ENCODE measurements at regions not wholly inside any gene's neighbourhood (a gene's known extent, or its start where the extent isn't known, plus 50 kb on each side); places are given as distances from the start of the nearest gene placed in this dataset.

DNA sequence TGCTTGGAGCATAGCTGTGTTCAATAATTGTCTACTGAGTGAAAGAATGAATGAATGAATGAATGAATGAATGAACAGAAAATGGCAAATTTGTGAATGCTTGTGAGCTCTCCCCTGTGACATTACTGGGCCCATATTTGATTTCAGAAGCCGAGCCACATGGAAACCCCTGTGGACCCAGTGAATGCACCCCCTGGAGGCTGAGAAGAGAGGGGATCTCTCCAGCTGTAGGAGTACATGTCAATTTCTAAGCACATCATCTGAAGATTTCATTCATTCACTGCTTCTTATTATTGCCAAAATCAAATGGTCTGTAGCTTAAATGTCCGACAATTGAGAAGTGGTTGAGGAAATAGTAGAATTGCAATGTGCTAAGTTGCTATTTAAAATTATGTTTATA, 58.3 kb upstream of the DOCK1 start (continued):
- TF ChIP-seq KLF16 (tag by site-specific recombination; IDR thresholded peaks at IDR 0.05), result no peak

DNA sequence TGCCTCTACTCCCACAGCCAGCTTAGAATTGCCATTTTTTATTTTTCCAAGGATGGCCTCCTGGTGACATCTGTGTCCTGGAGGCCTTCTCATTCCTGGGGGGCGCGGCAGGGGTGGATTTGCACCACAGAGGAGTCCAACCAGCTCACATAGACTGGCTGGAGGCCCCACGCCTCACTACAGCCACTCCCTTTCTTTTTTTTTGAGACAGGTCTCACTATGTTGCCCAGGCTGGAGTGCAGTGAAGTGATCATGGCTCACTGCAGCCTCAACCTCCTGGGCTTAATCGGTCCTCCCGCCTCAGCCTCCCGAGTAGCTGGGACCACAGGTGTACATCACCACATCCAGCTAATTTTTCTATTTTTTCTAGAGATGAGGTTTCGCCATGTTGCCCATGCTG, 57.6 kb upstream of the DOCK1 start:
- no peaks in the 10 kb centered on the region for H3K4me1 ChIP-seq (ENCODE audit: control insufficient read depth, insufficient read depth, low read length)
- TF ChIP-seq GFI1B (tag by site-specific recombination; IDR thresholded peaks at IDR 0.05) (no peak), ZNF324 (tag by site-specific recombination; IDR thresholded peaks at IDR 0.05) (no peak), ZXDB (tag by site-specific recombination; IDR thresholded peaks at IDR 0.05) (no peak), WT1 (tag by site-specific recombination; IDR thresholded peaks at IDR 0.05) (no peak), OVOL3 (tag by site-specific recombination; IDR thresholded peaks at IDR 0.05) (no peak), ZNF221 (tag by site-specific recombination; IDR thresholded peaks at IDR 0.05; ENCODE audit: borderline replicate concordance) (no peak)
- TF ChIP-seq, protein P1, sequence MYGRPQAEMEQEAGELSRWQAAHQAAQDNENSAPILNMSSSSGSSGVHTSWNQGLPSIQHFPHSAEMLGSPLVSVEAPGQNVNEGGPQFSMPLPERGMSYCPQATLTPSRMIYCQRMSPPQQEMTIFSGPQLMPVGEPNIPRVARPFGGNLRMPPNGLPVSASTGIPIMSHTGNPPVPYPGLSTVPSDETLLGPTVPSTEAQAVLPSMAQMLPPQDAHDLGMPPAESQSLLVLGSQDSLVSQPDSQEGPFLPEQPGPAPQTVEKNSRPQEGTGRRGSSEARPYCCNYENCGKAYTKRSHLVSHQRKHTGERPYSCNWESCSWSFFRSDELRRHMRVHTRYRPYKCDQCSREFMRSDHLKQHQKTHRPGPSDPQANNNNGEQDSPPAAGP (tag by site-specific recombination; IDR thresholded peaks at IDR 0.05), result no peak
- TF ChIP-seq, protein P2, sequence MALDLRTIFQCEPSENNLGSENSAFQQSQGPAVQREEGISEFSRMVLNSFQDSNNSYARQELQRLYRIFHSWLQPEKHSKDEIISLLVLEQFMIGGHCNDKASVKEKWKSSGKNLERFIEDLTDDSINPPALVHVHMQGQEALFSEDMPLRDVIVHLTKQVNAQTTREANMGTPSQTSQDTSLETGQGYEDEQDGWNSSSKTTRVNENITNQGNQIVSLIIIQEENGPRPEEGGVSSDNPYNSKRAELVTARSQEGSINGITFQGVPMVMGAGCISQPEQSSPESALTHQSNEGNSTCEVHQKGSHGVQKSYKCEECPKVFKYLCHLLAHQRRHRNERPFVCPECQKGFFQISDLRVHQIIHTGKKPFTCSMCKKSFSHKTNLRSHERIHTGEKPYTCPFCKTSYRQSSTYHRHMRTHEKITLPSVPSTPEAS (tag by site-specific recombination; IDR thresholded peaks at IDR 0.05), result no peak
- TF ChIP-seq, protein P3, sequence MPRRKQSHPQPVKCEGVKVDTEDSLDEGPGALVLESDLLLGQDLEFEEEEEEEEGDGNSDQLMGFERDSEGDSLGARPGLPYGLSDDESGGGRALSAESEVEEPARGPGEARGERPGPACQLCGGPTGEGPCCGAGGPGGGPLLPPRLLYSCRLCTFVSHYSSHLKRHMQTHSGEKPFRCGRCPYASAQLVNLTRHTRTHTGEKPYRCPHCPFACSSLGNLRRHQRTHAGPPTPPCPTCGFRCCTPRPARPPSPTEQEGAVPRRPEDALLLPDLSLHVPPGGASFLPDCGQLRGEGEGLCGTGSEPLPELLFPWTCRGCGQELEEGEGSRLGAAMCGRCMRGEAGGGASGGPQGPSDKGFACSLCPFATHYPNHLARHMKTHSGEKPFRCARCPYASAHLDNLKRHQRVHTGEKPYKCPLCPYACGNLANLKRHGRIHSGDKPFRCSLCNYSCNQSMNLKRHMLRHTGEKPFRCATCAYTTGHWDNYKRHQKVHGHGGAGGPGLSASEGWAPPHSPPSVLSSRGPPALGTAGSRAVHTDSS (tag by site-specific recombination; IDR thresholded peaks at IDR 0.05), result no peak
- no peaks in the 10 kb centered on the region for H3K36me3 ChIP-seq (ENCODE audit: control insufficient read depth in 2 of 2, insufficient read depth in 1 of 2, low read length in 2 of 2)
- H3K4me3 ChIP-seq (ENCODE audit: low read depth, low read length), result no peak overlapping the region
- ChIA-PET CTCF (interaction anchor here (0.6 to 0.7 kb wide), 2 partner anchors 9 to 40 kb away, joined by 3 read pairs; no protein-coding TSS in a partner anchor), POLR2A (no interaction called here)
- no peaks in the 10 kb centered on the region for H3K9me3 ChIP-seq (ENCODE audit: control insufficient read depth, insufficient read depth, low read depth, low read length)
- H3K27ac ChIP-seq (ENCODE audit: extremely low read depth, low read depth, low read length), result no peak overlapping the region

DNA sequence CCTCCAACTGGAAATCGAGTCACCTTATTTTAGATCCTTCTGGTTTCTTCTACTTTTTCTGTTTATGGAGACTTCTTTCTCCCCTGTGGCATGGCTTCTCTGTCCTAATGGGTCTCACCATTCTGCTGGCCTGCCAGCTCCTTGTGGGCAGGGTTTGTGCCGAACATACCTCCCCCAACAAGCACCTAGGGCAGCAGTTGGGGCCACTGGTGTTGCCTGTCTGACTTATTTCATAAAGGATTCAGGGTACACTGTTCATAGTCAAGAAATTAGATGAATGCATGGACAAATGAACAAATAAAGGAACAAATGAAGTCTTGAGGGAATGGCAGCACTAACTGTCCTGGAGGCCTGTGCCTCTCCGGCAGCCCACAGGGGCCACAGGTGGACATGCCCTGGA, 55.6 kb upstream of the DOCK1 start:
- ChIA-PET CTCF (no interaction called here), POLR2A (no interaction called here)
- Histone ChIP-seq H3K4me3 (ENCODE audit: low read depth, low read length) (no peak overlapping the region), H3K9me3 (ENCODE audit: control insufficient read depth, insufficient read depth, low read depth, low read length) (no peaks in the 10 kb centered on the region), H3K27ac (ENCODE audit: extremely low read depth, low read depth, low read length) (no peak overlapping the region), H3K36me3 (ENCODE audit: control insufficient read depth in 2 of 2, insufficient read depth in 1 of 2, low read length in 2 of 2) (no peaks in the 10 kb centered on the region), H3K4me1 (ENCODE audit: control insufficient read depth, insufficient read depth, low read length) (no peaks in the 10 kb centered on the region)
- TF ChIP-seq ZNF596 (tag by site-specific recombination; IDR thresholded peaks at IDR 0.05), result no peak
- TF ChIP-seq, protein P4, sequence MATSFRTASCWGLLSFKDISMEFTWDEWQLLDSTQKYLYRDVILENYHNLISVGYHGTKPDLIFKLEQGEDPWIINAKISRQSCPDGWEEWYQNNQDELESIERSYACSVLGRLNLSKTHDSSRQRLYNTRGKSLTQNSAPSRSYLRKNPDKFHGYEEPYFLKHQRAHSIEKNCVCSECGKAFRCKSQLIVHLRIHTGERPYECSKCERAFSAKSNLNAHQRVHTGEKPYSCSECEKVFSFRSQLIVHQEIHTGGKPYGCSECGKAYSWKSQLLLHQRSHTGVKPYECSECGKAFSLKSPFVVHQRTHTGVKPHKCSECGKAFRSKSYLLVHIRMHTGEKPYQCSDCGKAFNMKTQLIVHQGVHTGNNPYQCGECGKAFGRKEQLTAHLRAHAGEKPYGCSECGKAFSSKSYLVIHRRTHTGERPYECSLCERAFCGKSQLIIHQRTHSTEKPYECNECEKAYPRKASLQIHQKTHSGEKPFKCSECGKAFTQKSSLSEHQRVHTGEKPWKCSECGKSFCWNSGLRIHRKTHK (tag by site-specific recombination; IDR thresholded peaks at IDR 0.05), result no peak
- TF ChIP-seq, protein P5, sequence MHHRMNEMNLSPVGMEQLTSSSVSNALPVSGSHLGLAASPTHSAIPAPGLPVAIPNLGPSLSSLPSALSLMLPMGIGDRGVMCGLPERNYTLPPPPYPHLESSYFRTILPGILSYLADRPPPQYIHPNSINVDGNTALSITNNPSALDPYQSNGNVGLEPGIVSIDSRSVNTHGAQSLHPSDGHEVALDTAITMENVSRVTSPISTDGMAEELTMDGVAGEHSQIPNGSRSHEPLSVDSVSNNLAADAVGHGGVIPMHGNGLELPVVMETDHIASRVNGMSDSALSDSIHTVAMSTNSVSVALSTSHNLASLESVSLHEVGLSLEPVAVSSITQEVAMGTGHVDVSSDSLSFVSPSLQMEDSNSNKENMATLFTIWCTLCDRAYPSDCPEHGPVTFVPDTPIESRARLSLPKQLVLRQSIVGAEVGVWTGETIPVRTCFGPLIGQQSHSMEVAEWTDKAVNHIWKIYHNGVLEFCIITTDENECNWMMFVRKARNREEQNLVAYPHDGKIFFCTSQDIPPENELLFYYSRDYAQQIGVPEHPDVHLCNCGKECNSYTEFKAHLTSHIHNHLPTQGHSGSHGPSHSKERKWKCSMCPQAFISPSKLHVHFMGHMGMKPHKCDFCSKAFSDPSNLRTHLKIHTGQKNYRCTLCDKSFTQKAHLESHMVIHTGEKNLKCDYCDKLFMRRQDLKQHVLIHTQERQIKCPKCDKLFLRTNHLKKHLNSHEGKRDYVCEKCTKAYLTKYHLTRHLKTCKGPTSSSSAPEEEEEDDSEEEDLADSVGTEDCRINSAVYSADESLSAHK (tag by site-specific recombination; IDR thresholded peaks at IDR 0.05), result no peak
- no peak for TF ChIP-seq ZSCAN16 (tag by site-specific recombination; IDR thresholded peaks at IDR 0.05)
